ENCODE measurements at regions not wholly inside any gene's neighbourhood (a gene's known extent, or its start where the extent isn't known, plus 50 kb on each side); places are given as distances from the start of the nearest gene placed in this dataset.

DNA sequence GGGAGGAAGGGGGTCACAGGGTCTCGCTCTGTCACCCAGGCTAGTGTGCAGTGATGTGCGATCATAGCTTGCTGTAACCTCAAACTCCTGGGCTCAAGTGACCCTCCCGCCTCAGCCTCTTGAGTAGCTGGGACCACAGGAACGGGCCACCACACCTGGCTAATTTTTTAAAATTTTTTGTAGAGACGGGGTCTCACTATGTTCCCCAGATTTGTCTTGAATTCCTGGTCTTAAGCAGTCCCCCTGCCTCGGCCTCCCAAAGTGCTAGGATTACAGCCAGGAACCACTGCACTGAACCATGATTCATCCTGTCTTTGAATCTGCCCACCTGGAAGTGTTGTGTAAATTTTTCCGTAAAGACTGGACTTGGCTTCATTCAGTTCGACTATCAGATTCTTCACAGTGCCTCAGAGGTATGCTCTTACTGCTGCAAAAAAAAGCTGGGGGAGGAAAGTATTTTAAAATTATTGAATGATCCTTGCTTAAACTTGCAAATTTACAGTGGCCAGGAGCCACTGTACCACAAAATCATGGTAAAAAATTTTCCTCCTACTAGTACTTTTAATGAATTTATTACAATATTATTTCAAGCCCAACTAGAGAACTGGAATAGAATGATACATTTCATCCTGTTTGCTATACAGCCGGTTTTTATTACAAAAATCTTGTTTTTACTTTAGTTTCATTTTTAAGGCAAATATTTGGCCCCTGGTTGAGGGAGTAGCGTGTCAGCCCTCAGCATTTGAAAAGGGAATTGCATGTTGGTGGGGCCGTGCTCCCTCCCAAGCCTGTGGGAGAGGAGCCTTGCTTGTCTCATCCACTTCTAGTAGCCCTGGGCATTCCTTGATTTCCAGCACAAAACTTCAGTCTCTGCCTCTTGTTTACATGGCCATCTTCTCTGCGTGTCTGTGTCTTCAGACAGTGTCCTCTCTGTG is 202.5 kb upstream of the SGK1 start:
- peaks cover 17% of the 10 kb centered on the region for H3K4me1 Mint-ChIP-seq
- ATAC-seq: no peak
- no peak overlapping the region for H3K27ac Mint-ChIP-seq
- H3K4me3 Mint-ChIP-seq: no peak overlapping the region
- no peaks in the 10 kb centered on the region for H3K9me3 Mint-ChIP-seq
- no peaks in the 10 kb centered on the region for H3K27me3 Mint-ChIP-seq
- no peaks in the 10 kb centered on the region for H3K36me3 Mint-ChIP-seq

DNA sequence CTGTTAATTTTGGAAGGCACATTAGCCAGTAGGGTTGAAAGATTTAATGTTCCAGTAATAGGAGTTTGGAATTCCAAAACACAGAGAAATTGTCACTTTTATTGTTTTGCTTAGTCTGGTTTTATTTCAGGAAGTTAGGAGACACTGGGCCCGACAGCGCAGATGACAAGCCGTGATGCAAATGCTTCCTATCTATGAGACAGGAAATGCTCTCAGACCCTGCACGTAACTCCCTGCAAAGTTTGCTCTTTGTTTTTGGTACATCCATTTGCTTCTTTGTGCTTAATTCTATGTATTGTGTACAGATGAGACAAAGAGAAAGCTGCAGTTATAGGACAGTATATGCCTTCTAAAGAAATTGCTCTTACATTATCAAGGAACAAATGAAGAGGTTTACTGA is 201.6 kb upstream of the SGK1 start:
- H3K27ac Mint-ChIP-seq: peak overlapping the region; percentile 68
- ATAC-seq: peak; percentile 54

DNA sequence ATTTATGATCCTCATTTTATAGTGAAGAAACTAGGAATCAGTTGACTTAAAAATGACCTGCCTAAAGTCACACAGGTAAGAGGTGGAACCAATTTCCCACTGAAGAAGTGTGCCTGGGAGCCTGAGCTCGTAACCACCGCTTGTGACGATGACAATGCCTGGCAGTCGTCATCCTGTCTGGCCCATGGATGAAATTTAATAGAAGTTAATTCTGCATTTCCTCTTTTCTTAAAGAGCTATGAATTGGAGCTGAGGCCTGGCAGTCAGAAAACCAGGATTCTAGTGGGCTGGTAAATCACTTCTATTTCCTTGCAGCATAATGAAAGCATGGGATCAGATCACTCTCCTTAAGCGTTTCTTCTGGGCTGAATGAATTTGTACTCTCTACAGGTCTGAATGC is 200.0 kb upstream of the SGK1 start:
- Mint-ChIP-seq H3K27ac (no peak overlapping the region), H3K27me3 (no peaks in the 10 kb centered on the region), H3K36me3 (no peaks in the 10 kb centered on the region), H3K9me3 (no peaks in the 10 kb centered on the region), H3K4me1 (peaks cover 21% of the 10 kb centered on the region), H3K4me3 (no peak overlapping the region)
- ATAC-seq: no peak

More for the DNA sequence above, 201.6 kb upstream of the SGK1 start:
- no peaks in the 10 kb centered on the region for H3K36me3 Mint-ChIP-seq
- H3K27me3 Mint-ChIP-seq: no peaks in the 10 kb centered on the region
- H3K4me1 Mint-ChIP-seq: peaks cover 17% of the 10 kb centered on the region
- H3K9me3 Mint-ChIP-seq: no peaks in the 10 kb centered on the region
- peak overlapping the region; percentile 41 for H3K4me3 Mint-ChIP-seq

DNA sequence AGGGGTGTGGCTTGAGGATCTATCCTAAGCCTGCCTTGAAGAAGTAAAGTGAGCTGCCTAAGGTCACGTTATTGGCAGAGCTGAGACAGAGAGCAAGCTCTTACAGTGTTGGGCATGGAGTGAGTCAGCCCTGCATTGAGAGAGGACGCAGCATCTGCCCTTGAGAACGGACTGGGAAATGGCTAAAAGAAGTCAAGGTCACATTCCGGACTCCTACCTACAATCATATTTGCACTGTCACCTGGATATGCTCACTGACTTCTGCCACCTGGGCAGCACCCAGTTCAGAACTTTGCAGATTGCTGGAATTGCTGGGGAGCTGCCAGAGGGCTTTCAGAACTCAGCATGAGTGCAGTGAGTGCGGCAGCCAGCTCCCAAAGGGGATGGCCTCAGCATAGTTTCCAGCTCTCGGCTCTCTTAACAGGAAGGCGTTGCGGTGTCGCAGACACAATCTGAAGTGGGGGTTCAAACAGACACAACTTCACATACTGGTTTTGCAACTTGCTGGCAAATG is 199.3 kb upstream of the SGK1 start:
- no peak for ATAC-seq
- H3K27ac Mint-ChIP-seq: no peak overlapping the region
- peaks cover 25% of the 10 kb centered on the region for H3K4me1 Mint-ChIP-seq
- no peaks in the 10 kb centered on the region for H3K27me3 Mint-ChIP-seq
- no peaks in the 10 kb centered on the region for H3K36me3 Mint-ChIP-seq
- H3K4me3 Mint-ChIP-seq: no peak overlapping the region
- no peaks in the 10 kb centered on the region for H3K9me3 Mint-ChIP-seq

DNA sequence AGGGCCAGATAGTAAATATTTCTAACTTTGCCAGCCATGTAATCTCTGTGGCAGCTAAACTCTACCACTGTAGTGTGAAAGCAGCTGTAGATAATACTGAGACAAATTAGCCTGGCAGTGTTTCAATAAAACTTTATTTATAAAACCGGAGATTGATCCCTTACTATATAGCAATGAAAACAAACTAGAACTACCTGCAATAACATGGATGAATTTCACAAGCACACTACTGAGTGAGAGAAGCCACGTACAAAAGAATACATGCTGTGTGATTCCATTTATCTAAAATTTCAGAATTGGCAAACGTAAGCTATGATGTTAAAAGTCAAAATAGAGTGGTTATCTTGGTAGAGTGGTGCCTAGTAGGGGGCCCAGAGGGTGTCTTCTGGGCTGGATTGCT is 198.7 kb upstream of the SGK1 start:
- no peak overlapping the region for H3K4me3 Mint-ChIP-seq
- H3K27ac Mint-ChIP-seq: no peak overlapping the region
- ATAC-seq: no peak
- no peaks in the 10 kb centered on the region for H3K27me3 Mint-ChIP-seq
- peaks cover 29% of the 10 kb centered on the region for H3K4me1 Mint-ChIP-seq
- H3K9me3 Mint-ChIP-seq: no peaks in the 10 kb centered on the region
- H3K36me3 Mint-ChIP-seq: no peaks in the 10 kb centered on the region

DNA sequence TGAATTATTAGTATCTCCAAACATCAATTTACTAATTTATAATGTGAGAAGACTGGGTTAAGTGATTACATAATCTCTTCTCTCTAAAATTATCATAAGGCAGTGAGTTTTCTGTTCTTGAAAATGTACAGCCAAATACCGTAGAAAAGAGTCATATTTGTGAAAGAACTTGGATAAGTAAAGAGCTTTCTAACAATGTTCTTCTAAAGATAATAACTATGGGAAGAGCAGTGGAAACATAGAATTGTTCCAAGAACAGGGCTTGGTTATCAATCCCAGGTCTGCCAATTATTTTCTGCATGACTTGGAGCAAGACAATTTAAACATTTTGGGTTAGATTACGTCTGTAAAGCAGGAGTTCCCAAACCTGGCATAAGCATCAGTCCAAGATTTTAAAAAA is 198.1 kb upstream of the SGK1 start:
- H3K27me3 Mint-ChIP-seq: no peaks in the 10 kb centered on the region
- H3K9me3 Mint-ChIP-seq: no peaks in the 10 kb centered on the region
- no peak overlapping the region for H3K27ac Mint-ChIP-seq
- H3K4me1 Mint-ChIP-seq: peaks cover 29% of the 10 kb centered on the region
- H3K36me3 Mint-ChIP-seq: no peaks in the 10 kb centered on the region
- ATAC-seq: no peak
- no peak overlapping the region for H3K4me3 Mint-ChIP-seq

DNA sequence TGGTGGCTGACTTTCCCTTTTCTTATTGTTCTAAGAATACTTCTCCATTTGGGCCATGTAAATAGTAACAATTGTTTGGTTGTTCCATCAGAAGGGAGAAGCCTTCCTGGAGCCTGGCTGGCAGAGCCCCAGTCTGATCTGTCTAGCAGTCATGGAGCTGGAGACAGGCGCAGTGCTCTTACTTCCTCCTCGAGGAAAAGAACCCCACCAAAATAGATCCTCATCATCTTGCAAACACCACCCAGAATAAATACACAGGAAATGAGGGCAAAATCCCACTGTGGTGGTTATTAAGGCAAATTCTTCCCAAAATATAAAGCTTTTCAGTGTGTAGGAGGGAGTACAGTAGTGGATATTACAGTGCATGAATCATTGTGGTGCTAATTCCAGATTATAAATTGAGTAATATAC is 195.1 kb upstream of the SGK1 start:
- Mint-ChIP-seq H3K4me1 (peaks cover 11% of the 10 kb centered on the region), H3K36me3 (no peaks in the 10 kb centered on the region), H3K4me3 (no peak overlapping the region), H3K27ac (no peak overlapping the region), H3K9me3 (no peaks in the 10 kb centered on the region), H3K27me3 (no peaks in the 10 kb centered on the region)
- ATAC-seq: no peak

DNA sequence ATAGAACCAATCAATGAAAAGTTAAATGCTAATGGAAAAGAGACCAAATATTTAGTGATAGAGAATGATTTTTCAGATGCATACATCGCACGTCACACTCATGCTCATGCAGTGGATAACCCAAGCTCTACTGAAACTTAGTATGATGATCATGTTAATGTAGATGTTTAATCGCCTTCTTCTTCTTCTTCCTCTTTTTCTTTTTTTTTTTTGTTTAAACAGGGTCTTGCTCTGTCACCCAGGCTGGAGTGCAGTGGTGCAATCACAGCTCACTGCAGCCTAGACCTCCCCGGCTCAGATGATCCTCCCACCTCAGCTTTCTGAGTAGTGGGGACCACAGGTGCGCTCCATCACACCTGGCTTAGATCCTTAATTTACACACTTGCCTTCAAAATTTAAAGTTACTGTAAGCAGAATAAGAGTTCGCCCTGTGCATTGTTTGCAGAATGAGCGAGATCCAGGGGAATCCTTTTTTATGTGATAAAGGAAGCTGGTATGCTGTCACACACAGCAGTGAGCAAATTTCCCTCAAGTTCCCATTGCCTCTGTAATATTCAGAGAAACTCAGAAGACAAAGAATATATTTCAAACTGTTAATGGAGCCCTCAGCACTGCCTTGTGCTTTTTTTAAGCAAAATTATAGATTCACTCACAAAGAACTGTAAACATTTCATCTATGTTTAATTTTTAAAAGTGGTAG is 194.2 kb upstream of the SGK1 start:
- Mint-ChIP-seq H3K36me3 (no peaks in the 10 kb centered on the region), H3K9me3 (no peaks in the 10 kb centered on the region), H3K4me1 (peaks cover 11% of the 10 kb centered on the region), H3K27me3 (no peaks in the 10 kb centered on the region), H3K4me3 (no peak overlapping the region), H3K27ac (no peak overlapping the region)
- ATAC-seq: no peak

DNA sequence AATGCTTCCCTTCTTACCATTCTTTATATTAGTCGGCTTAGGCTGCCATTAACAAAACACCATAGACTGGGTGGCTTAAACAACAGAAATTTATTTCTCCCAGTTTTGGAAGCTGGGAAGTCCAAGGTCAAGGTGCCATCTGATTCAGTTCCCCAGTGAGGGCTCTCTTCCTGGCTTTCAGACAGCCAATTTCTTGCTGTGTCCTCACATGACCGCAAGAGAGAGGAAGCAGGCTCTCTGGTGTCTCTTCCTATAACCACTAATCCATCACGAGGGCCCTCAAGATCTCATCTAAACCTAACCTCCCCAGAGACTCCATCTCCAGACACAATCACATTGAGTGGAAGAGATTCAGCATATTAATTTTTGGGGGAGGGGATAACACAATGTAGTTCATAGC is 193.0 kb upstream of the SGK1 start:
- Mint-ChIP-seq H3K36me3 (no peaks in the 10 kb centered on the region), H3K27ac (no peak overlapping the region), H3K9me3 (no peaks in the 10 kb centered on the region), H3K4me3 (no peak overlapping the region), H3K4me1 (peaks cover 11% of the 10 kb centered on the region), H3K27me3 (no peaks in the 10 kb centered on the region)
- no peak for ATAC-seq

DNA sequence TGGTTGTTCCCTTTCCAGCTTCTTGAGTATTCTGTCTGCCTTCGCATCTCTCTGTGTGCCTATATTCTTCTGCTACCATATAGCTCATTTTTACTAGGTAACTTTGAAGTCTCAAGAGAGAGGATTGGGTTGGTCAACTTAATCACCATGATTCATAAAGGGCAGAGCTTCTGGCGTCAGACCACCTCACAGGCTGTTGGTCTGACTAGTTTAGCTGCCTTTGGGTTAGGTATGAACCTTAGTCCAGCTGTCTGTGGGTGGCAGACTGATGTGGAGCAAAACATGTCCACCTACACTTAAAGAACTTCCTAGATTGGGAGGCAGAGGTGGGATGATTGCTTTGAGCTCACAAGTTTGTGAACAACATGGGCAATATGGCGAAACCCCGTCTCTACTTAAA is 192.2 kb upstream of the SGK1 start:
- Mint-ChIP-seq H3K4me1 (peaks cover 11% of the 10 kb centered on the region), H3K36me3 (no peaks in the 10 kb centered on the region)

DNA sequence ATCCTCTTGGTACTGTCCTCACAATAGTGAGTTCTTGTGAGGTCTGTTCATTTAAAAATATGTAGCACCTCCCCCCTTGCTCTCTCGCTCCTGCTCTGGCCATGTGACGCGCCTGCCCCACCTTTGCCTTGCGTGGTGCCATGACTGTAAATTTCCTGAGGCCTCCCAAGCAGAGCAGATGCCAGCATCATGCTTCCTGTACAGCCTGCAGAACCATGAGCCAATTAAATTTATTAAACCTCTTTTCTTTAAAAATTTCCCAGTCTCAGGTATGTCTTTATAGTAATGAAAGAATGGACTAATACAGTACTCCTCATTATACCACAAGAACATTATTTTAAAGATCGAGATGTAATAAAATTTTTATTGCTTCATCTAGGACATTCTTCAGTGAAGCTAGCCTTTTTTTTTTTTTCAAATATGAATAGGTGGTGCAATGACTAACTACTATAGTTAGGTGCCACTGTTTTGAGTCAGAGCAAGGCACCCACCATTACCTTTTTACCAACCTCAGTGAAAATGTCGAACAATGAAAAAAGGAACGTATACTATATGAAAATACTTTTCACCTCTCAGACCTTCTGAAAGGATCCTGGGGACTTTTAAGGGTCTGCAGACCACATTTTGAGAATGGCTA is 191.1 kb upstream of the SGK1 start:
- Mint-ChIP-seq H3K27me3 (no peaks in the 10 kb centered on the region), H3K4me3 (no peak overlapping the region), H3K36me3 (no peaks in the 10 kb centered on the region), H3K4me1 (peaks cover 11% of the 10 kb centered on the region), H3K9me3 (no peaks in the 10 kb centered on the region), H3K27ac (no peak overlapping the region)
- ATAC-seq: no peak

More for the DNA sequence above, 192.2 kb upstream of the SGK1 start:
- no peak overlapping the region for H3K4me3 Mint-ChIP-seq
- no peaks in the 10 kb centered on the region for H3K27me3 Mint-ChIP-seq
- no peak for ATAC-seq
- H3K27ac Mint-ChIP-seq: no peak overlapping the region
- H3K9me3 Mint-ChIP-seq: no peaks in the 10 kb centered on the region

DNA sequence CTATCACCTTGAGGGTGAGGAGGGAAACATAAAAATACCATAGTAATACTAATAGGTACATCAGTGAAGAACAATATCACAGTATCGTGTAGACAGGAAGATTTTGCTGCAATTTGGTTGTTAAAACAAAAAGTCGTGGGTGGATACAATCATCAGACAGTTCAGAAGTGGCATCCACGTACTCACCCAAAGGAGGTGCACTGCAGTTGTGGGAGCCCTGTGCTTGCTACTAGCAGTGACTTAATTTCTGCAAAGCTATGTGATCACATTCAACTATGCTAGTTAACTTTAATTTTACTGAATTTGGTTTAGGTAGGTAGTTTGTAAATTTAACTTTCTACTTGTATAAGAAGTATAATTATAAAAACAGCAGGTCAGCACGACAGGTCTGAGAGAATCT is 188.2 kb upstream of the SGK1 start:
- Mint-ChIP-seq H3K4me1 (no peaks in the 10 kb centered on the region), H3K27ac (no peak overlapping the region), H3K27me3 (no peaks in the 10 kb centered on the region), H3K36me3 (no peaks in the 10 kb centered on the region), H3K9me3 (no peaks in the 10 kb centered on the region), H3K4me3 (no peak overlapping the region)
- ATAC-seq: no peak

DNA sequence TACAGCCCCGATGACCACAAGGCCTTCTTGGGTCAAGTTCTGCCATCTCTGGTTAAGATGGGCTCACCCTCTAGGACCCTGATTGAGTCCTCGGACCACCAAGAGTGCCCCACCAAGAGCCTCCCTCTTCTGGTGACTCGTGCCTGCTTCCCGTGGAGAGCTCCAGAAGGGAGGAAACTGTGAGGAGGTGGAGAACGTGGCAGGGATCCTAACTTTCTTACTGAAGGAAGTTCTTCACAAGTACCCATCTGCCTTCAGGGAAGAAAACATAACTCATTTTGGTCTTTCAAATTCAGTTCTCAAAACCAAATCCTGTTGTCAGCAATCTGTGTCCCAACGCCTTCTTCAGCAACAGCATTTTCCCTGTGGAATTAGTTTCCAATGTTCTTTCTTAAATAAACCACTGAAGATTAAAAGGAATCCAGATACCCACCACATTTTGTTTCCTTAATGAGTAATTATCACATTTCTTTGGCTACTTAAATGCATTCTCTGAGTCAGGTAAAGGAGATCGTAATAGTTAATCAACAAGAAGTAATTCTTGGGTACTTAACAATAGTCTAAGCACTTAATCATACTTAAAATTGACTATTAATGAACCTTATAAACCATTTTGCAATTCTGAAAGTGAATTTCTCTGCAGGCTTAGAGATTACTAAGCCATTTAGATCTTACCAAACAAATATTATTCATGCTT is 185.8 kb upstream of the SGK1 start:
- H3K9me3 Mint-ChIP-seq: no peaks in the 10 kb centered on the region
- no peaks in the 10 kb centered on the region for H3K36me3 Mint-ChIP-seq
- no peak for ATAC-seq
- no peak overlapping the region for H3K4me3 Mint-ChIP-seq
- H3K27ac Mint-ChIP-seq: no peak overlapping the region
- no peaks in the 10 kb centered on the region for H3K27me3 Mint-ChIP-seq
- H3K4me1 Mint-ChIP-seq: no peaks in the 10 kb centered on the region

DNA sequence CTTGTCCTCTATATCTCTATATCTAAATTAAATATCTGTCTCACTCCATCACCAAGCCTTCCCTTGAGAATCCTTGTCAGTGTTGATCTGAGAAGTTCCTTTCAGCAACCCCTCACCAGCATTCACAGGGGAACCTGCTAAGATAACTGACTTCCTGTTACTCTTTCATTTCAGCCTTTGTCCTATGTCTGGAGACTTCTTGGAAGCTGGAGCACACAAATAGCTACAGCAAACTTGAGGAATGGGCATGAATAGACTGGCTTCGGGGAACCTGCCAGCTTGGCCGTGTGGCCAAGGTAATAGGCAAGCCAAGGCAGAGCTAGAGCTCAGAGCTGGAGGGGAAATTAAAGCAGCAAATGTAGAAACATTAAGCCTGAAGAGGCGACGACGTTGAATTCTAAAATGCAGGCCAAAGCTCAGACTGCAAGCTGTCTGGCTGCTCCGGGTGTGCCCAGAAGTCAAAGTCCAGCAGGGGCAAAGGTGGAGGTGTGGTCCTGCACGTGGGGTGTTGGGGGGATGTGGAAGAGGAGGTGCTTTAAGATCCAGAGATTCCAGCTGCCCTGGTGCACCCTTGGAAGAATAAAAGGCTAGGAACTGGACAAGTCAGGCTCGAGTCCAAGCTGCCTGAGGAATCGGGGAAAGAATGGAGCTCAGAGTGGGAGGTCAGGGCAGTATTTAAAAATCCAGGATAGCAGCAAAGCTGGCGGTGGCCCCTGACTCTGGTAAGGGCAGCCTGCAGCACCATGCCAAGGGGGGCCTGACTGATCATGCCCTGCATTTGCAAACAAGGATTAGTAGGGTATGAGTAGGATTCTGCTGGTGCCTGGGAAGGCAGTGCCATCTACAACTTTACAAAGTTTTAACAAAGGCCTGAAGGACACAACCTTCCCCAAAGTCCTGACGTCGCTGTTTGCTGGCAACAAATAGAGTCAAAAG is 185.0 kb upstream of the SGK1 start:
- Mint-ChIP-seq H3K9me3 (no peaks in the 10 kb centered on the region), H3K27ac (no peak overlapping the region)

More for the DNA sequence above, 185.0 kb upstream of the SGK1 start:
- Mint-ChIP-seq H3K4me1 (no peaks in the 10 kb centered on the region), H3K36me3 (no peaks in the 10 kb centered on the region), H3K27me3 (no peaks in the 10 kb centered on the region), H3K4me3 (no peak overlapping the region)
- no peak for ATAC-seq

All from stimulated activated memory B cell treated with anti-CD40 and anti-IgM and Interleukin-4, amounts not matched to agents 10 μg/mL and 1 μg/mL and 100 μg/mL, for 72 hours (primary cell).